CD4-positive, alpha-beta T cell (primary cell): ENCODE measurements at regions not wholly inside any gene's neighbourhood (a gene's known extent, or its start where the extent isn't known, plus 50 kb on each side); places are given as distances from the start of the nearest gene placed in this dataset.

Source experiments
- ATAC-seq: fragments of 200-7000 bp; cut with Tn5 transposase; one replicate; pipeline ENCODE4 v1.10.0; 2022; ENCODE audit warnings: mild to moderate bottlenecking; ENCODE audit not compliant: poor library complexity
- CTCF ChIA-PET: fragments of 350-600 bp; sonication (Branson Sonifier 250); formaldehyde crosslinking; loops from one replicate; lab custom pipeline; 2021; ENCODE audit warnings: antibody characterized with exemption, inconsistent platforms; lab: Charles Lee
- POLR2A ChIA-PET: fragments of 350-600 bp; sonication (Branson Sonifier 250); formaldehyde crosslinking; loops from one replicate; lab custom pipeline; 2021; ENCODE audit warnings: antibody characterized with exemption, inconsistent platforms; lab: Charles Lee
- DNase-seq, 14 experiments: peaks; one replicate each; pipeline ENCODE4 v3.0.0-alpha.2; 2013 to 2020; ENCODE audit warnings: mixed read lengths in 2 of 14
- H3K27ac ChIP-seq, 2 donors: one replicate each; pipeline versions ENCODE4 v1.5.1 to v1.7.0; 2013; ENCODE audit warnings: low read length in 2 of 2, low read depth in 1 of 2, mild to moderate bottlenecking in 1 of 2
- H3K27me3 ChIP-seq, 2 experiments: 1 replicate in 1 of 2; 2 replicates in 1 of 2; pipeline versions ENCODE4 v1.6.1 to v1.7.0; 2013; ENCODE audit warnings: low read length in 2 of 2, control low read depth in 1 of 2, mild to moderate bottlenecking in 1 of 2, moderate library complexity in 1 of 2; ENCODE audit not compliant: insufficient read depth in 2 of 2, control insufficient read depth in 1 of 2
- H3K36me3 ChIP-seq: one replicate; pipeline ENCODE4 v1.6.1; 2013; ENCODE audit warnings: low read length, control low read depth; ENCODE audit not compliant: insufficient read depth
- H3K4me1 ChIP-seq: one replicate; pipeline ENCODE4 v1.6.1; 2013; ENCODE audit warnings: low read length, control low read depth; ENCODE audit not compliant: insufficient read depth
- H3K4me3 ChIP-seq: one replicate; pipeline ENCODE4 v1.5.1; 2013; ENCODE audit warnings: mild to moderate bottlenecking, low read length, moderate library complexity
- H3K9me3 ChIP-seq, 2 experiments: 1 replicate in 1 of 2; 2 replicates in 1 of 2; pipeline versions ENCODE4 v1.6.1 to v1.7.0; 2013; ENCODE audit warnings: low read length in 2 of 2, mild to moderate bottlenecking in 2 of 2, control low read depth in 1 of 2, moderate library complexity in 1 of 2; ENCODE audit not compliant: control insufficient read depth in 1 of 2, insufficient read depth in 1 of 2
- H3K27ac Mint-ChIP-seq: one replicate; pipeline ENCODE4 v1.8.0; 2020; ENCODE audit warnings: mixed read lengths
- H3K27me3 Mint-ChIP-seq: one replicate; pipeline ENCODE4 v1.8.0; 2021; ENCODE audit warnings: mixed read lengths
- H3K36me3 Mint-ChIP-seq: one replicate; pipeline ENCODE4 v1.8.0; 2021; ENCODE audit warnings: low read depth, mixed read lengths
- H3K4me1 Mint-ChIP-seq: one replicate; pipeline ENCODE4 v1.8.0; 2021; ENCODE audit warnings: low read depth, mixed read lengths
- H3K4me3 Mint-ChIP-seq: one replicate; pipeline ENCODE4 v1.8.0; 2020; ENCODE audit warnings: mild to moderate bottlenecking, mixed read lengths
- H3K9me3 Mint-ChIP-seq: one replicate; pipeline ENCODE4 v1.8.0; 2020; ENCODE audit warnings: mixed read lengths
- intact Hi-C, 2 experiments: fragments of 100-400 bp; cut with DNase I in 1 of 2; cut with micrococcal nuclease in 1 of 2; formaldehyde crosslinking; loops; one replicate each; pipeline versions ENCODE4 v1.15.1 to v1.9.0; 2023 to 2025; cut with DNase I, micrococcal nuclease
- TF ChIP-seq, protein P1 (sequence below): fragments of 200-600 bp; IDR thresholded peaks from one replicate; pipeline ENCODE4 v1.8.0; 2022; ENCODE audit warnings: antibody characterized with exemption, mild to moderate bottlenecking

DNA sequence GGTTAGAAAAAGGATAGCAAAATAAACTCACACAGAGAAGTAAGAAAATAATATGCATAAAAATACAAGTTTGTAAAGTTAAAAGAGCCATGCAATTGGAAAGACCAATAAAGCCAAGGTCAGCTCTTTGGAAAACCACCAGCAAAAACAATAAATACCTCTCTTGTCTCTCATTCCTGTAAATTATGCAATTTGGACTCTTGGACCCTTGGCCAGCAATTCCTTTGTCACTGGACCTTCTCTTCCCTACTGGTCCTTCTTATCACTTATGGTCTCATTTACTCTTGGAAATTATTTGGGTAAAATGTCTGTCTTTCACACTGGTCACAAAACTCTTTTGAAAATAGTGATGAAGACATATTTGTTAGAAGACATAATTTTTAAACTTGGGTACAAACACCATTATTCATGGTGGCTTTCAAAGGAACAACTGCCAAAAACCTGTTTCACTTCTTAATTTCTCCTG lies 379.5 kb downstream of the TMEM232 start:
- CTCF ChIA-PET = interaction anchor here (0.6 to 1.0 kb wide), 2 partner anchors 8 to 509 kb away, joined by 3 read pairs; no protein-coding TSS in a partner anchor
- no peaks in the 10 kb centered on the region for H3K36me3 Mint-ChIP-seq
- Histone ChIP-seq H3K36me3 (no peaks in the 10 kb centered on the region), H3K27ac (no peak overlapping the region), H3K9me3 (no peaks in the 10 kb centered on the region), H3K27me3 (no peaks in the 10 kb centered on the region), H3K4me1 (no peaks in the 10 kb centered on the region), H3K4me3 (no peak overlapping the region)
- ATAC-seq (no peak), DNase-seq (no peak)
- H3K4me3 Mint-ChIP-seq = no peak overlapping the region
- TF ChIP-seq, protein P1, sequence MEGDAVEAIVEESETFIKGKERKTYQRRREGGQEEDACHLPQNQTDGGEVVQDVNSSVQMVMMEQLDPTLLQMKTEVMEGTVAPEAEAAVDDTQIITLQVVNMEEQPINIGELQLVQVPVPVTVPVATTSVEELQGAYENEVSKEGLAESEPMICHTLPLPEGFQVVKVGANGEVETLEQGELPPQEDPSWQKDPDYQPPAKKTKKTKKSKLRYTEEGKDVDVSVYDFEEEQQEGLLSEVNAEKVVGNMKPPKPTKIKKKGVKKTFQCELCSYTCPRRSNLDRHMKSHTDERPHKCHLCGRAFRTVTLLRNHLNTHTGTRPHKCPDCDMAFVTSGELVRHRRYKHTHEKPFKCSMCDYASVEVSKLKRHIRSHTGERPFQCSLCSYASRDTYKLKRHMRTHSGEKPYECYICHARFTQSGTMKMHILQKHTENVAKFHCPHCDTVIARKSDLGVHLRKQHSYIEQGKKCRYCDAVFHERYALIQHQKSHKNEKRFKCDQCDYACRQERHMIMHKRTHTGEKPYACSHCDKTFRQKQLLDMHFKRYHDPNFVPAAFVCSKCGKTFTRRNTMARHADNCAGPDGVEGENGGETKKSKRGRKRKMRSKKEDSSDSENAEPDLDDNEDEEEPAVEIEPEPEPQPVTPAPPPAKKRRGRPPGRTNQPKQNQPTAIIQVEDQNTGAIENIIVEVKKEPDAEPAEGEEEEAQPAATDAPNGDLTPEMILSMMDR = no peak
- intact Hi-C loops = no loop called here
- H3K27ac Mint-ChIP-seq = no peak overlapping the region
- no peaks in the 10 kb centered on the region for H3K27me3 Mint-ChIP-seq
- no peaks in the 10 kb centered on the region for H3K4me1 Mint-ChIP-seq
- POLR2A ChIA-PET = no interaction called here
- H3K9me3 Mint-ChIP-seq = no peaks in the 10 kb centered on the region

DNA sequence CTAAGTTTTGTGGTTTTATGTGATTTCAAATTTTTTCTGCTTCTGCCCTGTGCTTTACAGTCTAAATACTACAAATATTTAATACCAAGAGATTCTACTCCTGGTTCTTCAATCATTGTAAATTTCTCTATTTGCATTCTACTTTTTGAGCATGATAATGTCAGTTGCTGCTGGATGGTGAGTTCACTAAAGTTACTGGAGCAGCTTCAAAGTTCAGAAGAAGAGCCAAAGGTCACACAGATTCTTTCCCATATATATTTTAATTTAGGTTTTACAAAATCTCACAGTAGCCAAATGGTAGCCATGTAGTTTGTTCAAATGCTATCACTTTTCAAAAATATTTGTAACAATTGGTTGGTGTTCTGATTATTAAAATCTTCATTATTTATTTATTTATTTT lies 378.7 kb downstream of the TMEM232 start:
- Mint-ChIP-seq H3K36me3 (no peaks in the 10 kb centered on the region), H3K27me3 (no peaks in the 10 kb centered on the region), H3K4me1 (no peaks in the 10 kb centered on the region), H3K27ac (no peak overlapping the region), H3K4me3 (no peak overlapping the region), H3K9me3 (no peaks in the 10 kb centered on the region)
- Histone ChIP-seq H3K4me1 (no peaks in the 10 kb centered on the region), H3K4me3 (no peak overlapping the region), H3K36me3 (no peaks in the 10 kb centered on the region), H3K9me3 (no peaks in the 10 kb centered on the region), H3K27me3 (no peaks in the 10 kb centered on the region), H3K27ac (no peak overlapping the region)
- intact Hi-C loops = no loop called here
- TF ChIP-seq, protein P1 = no peak
- DNase-seq (no peak), ATAC-seq (no peak)
- CTCF ChIA-PET = no interaction called here
- POLR2A ChIA-PET = no interaction called here

DNA sequence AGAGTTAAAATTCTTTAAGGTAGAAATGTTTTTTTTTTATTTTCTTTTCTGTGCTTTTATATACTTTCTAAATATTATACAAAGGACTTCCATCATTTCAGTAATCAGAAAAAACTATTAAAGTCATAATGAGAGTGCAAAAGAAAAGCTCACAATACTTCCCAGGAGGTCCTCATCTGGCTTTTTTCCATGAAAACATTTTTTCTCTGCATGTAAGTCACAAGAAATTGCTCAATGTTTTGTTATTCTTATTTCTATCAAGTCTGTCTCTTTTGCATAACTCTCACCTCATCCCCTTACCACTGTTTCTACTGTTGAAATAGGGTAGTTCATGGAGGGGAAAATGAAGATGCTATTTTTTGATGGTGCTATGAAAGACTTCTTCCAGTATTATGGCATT lies 375.0 kb downstream of the TMEM232 start:
- DNase-seq (no peak), ATAC-seq (no peak)
- no peaks in the 10 kb centered on the region for H3K27me3 ChIP-seq
- intact Hi-C loops = no loop called here
- H3K27ac ChIP-seq = no peak overlapping the region
- Mint-ChIP-seq H3K27me3 (no peaks in the 10 kb centered on the region), H3K27ac (no peak overlapping the region), H3K4me3 (no peak overlapping the region), H3K36me3 (no peaks in the 10 kb centered on the region), H3K9me3 (no peaks in the 10 kb centered on the region), H3K4me1 (no peaks in the 10 kb centered on the region)
- no peak overlapping the region for H3K4me3 ChIP-seq
- POLR2A ChIA-PET = no interaction called here
- CTCF ChIA-PET = no interaction called here
- H3K9me3 ChIP-seq = no peaks in the 10 kb centered on the region
- no peaks in the 10 kb centered on the region for H3K36me3 ChIP-seq
- no peaks in the 10 kb centered on the region for H3K4me1 ChIP-seq
- TF ChIP-seq, protein P1 = no peak
